Activated CD4-positive, alpha-beta T cell treated with anti-CD3 and anti-CD28 coated beads for 36 hours (primary cell): ENCODE measurements at regions not wholly inside any gene's neighbourhood (a gene's known extent, or its start where the extent isn't known, plus 50 kb on each side); places are given as distances from the start of the nearest gene placed in this dataset.

ENCODE experiments used
- ATAC-seq: fragments of 200-7000 bp; cut with Tn5 transposase; one replicate; pipeline ENCODE4 v1.10.0; 2021; ENCODE audit warnings: mild to moderate bottlenecking, moderate library complexity
- CTCF ChIA-PET: fragments of 350-600 bp; sonication (Branson Sonifier 250); formaldehyde crosslinking; loops from one replicate; lab custom pipeline; 2021; ENCODE audit warnings: antibody characterized with exemption; lab: Charles Lee
- POLR2A ChIA-PET: fragments of 350-600 bp; sonication (Branson Sonifier 250); formaldehyde crosslinking; loops from one replicate; lab custom pipeline; 2021; ENCODE audit warnings: antibody characterized with exemption, inconsistent platforms; lab: Charles Lee
- DNase-seq: peaks from one replicate; pipeline ENCODE4 v3.0.0-alpha.2; 2020
- H3K27ac Mint-ChIP-seq: one replicate; pipeline ENCODE4 v1.8.0; 2021; ENCODE audit warnings: mixed read lengths
- H3K27me3 Mint-ChIP-seq: one replicate; pipeline ENCODE4 v1.8.0; 2021; ENCODE audit warnings: mixed read lengths
- H3K36me3 Mint-ChIP-seq: one replicate; pipeline ENCODE4 v1.8.0; 2021; ENCODE audit warnings: low read depth, mixed read lengths
- H3K4me1 Mint-ChIP-seq: one replicate; pipeline ENCODE4 v1.8.0; 2021; ENCODE audit warnings: mixed read lengths
- H3K4me3 Mint-ChIP-seq: one replicate; pipeline ENCODE4 v1.8.0; 2021; ENCODE audit warnings: mild to moderate bottlenecking, moderate library complexity, mixed read lengths
- H3K9me3 Mint-ChIP-seq: one replicate; pipeline ENCODE4 v1.8.0; 2021; ENCODE audit warnings: low read depth, mixed read lengths
- intact Hi-C, 2 experiments: fragments of 100-400 bp; cut with DNase I in 1 of 2; cut with micrococcal nuclease in 1 of 2; formaldehyde crosslinking; loops; one replicate each; pipeline versions ENCODE4 v1.14.2 to v1.15.1; 2022 to 2024; cut with DNase I, micrococcal nuclease

DNA sequence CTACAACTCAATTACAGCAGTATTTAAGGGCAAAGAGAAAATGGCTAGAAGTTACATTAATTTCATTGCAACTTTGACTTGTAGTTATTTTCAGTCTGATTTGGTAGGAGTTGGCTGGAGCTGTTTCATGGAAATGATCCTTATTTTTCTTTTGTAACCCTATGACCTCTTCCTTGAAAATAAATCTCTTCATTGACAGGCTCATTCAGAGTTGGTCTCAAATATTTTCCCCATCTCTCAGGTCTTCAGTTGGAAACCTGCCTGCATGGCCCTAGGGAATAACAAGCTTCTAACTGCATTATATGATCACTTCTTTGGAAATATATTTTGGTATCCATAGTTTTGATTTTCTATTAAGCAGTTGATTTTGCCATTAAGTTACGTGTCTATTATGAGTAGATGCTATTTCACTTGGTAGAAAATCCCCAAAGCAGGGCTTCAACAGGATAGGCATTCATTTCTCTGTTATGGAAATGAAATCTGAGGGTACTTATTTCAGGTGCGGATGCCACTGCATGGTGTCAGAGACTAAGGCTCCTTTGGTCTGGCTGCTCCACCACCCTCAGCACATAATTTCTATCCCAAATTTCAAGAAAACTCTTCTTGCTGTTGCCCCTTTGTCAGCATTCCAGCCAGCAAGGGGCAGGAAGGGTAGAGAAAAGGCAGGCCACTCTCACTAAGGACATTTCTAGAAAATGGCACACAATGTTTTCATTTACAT lies 502.5 kb downstream of the SPRY1 start:
- Mint-ChIP-seq H3K4me3 (no peak overlapping the region), H3K9me3 (no peaks in the 10 kb centered on the region), H3K4me1 (no peaks in the 10 kb centered on the region), H3K27me3 (peaks cover 3% of the 10 kb centered on the region), H3K36me3 (no peaks in the 10 kb centered on the region), H3K27ac (no peak overlapping the region)
- no peak for ATAC-seq
- ChIA-PET POLR2A (no interaction called here), CTCF (interaction anchor here (0.6 kb wide), 1 partner anchor 52 kb away, joined by 3 read pairs; no protein-coding TSS in a partner anchor)
- intact Hi-C loops: no loop called here
- no peak for DNase-seq

DNA sequence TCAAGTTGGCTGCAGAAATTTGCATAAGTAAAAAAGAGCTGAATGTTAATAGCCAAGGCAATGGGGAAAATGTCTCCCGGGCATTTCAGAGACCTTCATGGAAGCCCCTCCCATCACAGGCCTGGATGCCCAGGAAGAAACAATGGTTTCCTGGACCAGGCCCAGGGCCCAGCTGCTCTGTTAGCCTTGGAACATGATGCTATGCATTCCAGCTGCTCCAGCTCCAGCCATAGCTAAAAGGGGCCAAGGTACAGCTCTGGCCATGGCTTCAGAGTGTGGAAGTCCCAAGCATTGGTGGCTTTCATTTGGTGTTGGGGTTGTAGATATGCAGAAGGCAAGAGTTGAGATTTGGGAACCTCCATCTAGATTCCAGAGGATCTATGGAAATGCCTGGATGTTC lies 508.3 kb downstream of the SPRY1 start:
- DNase-seq (no peak), ATAC-seq (no peak)
- ChIA-PET CTCF (no interaction called here), POLR2A (interaction anchor here (0.5 kb wide), 1 partner anchor 635 kb away, joined by 4 read pairs; no protein-coding TSS in a partner anchor)
- Mint-ChIP-seq H3K36me3 (no peaks in the 10 kb centered on the region), H3K9me3 (no peaks in the 10 kb centered on the region), H3K4me1 (no peaks in the 10 kb centered on the region), H3K27ac (no peak overlapping the region), H3K27me3 (no peaks in the 10 kb centered on the region), H3K4me3 (no peak overlapping the region)
- intact Hi-C loops: no loop called here

DNA sequence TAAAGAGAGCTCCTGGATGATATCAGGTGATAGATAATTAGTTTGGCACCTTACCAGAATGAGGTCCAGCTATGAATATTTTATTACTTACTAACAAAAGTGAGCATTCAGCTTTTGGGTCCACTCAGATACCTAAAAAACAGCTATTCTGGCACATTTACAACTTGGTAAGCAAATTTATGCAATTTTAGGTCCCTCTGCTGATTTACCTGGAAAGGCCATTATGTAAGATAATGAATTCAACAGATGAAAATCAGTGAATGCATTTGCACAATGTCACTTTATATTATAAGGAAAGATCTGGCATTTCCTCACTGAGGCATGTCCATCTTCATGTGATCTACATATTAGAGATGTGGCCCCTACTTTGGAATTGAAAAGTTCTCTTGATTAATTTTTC lies 517.0 kb downstream of the SPRY1 start:
- DNase-seq: no peak
- intact Hi-C loops: no loop called here
- Mint-ChIP-seq H3K36me3 (no peaks in the 10 kb centered on the region), H3K27me3 (no peaks in the 10 kb centered on the region), H3K4me3 (no peak overlapping the region), H3K4me1 (no peaks in the 10 kb centered on the region), H3K27ac (no peak overlapping the region), H3K9me3 (no peaks in the 10 kb centered on the region)
- ChIA-PET CTCF (interaction anchor here (0.6 to 0.7 kb wide), 3 partner anchors 24 to 172 kb away, joined by 3 to 4 read pairs (median 4); no protein-coding TSS in a partner anchor), POLR2A (no interaction called here)
- no peak for ATAC-seq

DNA sequence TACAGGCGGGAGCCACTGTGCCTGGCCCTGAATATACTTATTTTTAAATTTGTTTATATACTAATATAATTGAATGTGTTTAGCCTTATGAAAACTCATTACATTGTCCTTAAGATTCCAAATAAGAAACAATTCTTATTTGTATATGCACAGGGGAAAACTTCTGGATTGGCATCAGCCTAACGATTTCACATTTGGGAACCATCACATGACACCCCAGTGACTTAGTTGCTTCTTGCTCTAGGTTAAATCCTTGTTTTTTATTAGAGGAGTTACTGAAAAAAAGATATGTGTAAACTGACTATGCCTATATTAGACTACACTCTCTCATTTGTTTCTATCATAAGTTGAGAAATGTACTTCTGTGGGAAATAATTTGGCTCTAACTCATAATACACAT lies 520.2 kb downstream of the SPRY1 start:
- ChIA-PET CTCF (no interaction called here), POLR2A (no interaction called here)
- DNase-seq: no peak
- Mint-ChIP-seq H3K4me3 (no peak overlapping the region), H3K4me1 (no peaks in the 10 kb centered on the region), H3K27me3 (no peaks in the 10 kb centered on the region), H3K27ac (no peak overlapping the region), H3K36me3 (no peaks in the 10 kb centered on the region), H3K9me3 (no peaks in the 10 kb centered on the region)
- no peak for ATAC-seq
- intact Hi-C loops: no loop called here

DNA sequence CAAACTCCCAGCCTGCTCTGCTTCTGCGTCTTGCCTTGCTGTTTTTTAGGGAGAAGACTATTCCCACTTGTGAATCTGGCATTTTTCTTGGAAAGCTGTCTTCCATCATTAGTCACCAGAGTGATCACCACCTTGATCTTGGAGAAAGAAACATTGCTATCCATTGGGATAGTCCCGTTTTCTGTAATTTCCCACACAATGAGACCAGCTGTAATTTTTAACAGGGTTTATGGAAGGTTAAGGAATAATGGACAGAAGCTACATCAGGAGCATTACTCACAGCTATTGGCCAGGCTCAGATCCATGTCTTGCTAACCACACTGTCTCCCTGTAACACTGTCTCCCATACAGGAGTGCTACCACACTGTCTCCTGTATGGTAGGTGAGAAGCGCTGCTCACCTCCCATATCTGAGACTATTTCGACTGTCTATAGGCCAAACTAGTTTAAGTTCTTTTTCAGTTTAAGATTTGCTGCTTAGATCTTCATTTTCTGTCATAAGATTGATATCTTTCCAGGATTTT lies 523.0 kb downstream of the SPRY1 start:
- H3K27me3 Mint-ChIP-seq: peaks cover 2% of the 10 kb centered on the region
- intact Hi-C loops: no loop called here
- no peaks in the 10 kb centered on the region for H3K9me3 Mint-ChIP-seq
- ATAC-seq: no peak
- POLR2A ChIA-PET: no interaction called here
- CTCF ChIA-PET: no interaction called here
- no peak overlapping the region for H3K27ac Mint-ChIP-seq
- H3K36me3 Mint-ChIP-seq: no peaks in the 10 kb centered on the region
- no peak for DNase-seq
- H3K4me1 Mint-ChIP-seq: no peaks in the 10 kb centered on the region
- no peak overlapping the region for H3K4me3 Mint-ChIP-seq

DNA sequence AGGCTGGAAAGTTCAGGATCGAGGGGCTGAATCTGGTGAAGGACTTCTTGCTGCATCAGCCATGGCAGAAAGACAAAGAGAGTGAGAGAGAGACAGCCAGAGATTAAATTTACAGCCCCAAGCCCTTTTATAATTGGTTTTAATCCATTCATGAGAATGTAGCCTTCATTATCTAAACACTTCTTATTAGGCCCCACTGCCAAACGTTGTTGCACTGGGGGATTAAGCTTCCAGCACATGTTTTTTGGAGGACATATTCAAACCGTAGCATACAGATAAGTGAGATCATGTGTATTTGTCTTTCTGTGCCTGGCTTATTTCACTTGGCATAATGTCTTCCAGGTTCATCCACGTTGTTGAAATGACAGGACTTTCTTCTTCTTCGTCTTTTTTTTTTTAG lies 524.7 kb downstream of the SPRY1 start:
- ChIA-PET CTCF (no interaction called here), POLR2A (no interaction called here)
- ATAC-seq (no peak), DNase-seq (no peak)
- intact Hi-C loops: no loop called here
- Mint-ChIP-seq H3K9me3 (no peaks in the 10 kb centered on the region), H3K27me3 (peaks cover 3% of the 10 kb centered on the region), H3K27ac (no peak overlapping the region), H3K4me3 (no peak overlapping the region), H3K4me1 (no peaks in the 10 kb centered on the region), H3K36me3 (no peaks in the 10 kb centered on the region)

DNA sequence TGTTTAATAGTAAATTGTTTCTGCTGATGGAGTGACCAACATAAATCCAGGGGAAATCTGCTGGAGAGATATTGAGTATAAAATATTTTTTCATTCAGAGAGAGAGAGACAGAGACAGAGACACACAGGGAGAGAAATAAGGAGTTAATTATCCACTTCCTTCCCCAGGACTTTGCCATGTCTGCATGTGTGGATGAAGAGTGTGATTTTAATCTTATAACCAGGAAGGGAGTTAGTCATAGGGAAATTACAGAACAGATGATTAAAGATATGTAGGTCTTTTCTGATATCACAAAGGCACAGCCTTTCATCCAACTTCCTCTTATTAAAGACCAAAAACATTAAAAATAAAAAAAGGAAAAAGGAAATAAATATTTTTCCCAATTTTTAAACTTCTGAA lies 526.3 kb downstream of the SPRY1 start:
- no peak overlapping the region for H3K27ac Mint-ChIP-seq
- ATAC-seq (no peak), DNase-seq (no peak)
- no peaks in the 10 kb centered on the region for H3K4me1 Mint-ChIP-seq
- POLR2A ChIA-PET: no interaction called here
- H3K4me3 Mint-ChIP-seq: no peak overlapping the region
- H3K36me3 Mint-ChIP-seq: no peaks in the 10 kb centered on the region
- no peaks in the 10 kb centered on the region for H3K9me3 Mint-ChIP-seq
- CTCF ChIA-PET: no interaction called here
- peaks cover 3% of the 10 kb centered on the region for H3K27me3 Mint-ChIP-seq
- intact Hi-C loops: no loop called here

DNA sequence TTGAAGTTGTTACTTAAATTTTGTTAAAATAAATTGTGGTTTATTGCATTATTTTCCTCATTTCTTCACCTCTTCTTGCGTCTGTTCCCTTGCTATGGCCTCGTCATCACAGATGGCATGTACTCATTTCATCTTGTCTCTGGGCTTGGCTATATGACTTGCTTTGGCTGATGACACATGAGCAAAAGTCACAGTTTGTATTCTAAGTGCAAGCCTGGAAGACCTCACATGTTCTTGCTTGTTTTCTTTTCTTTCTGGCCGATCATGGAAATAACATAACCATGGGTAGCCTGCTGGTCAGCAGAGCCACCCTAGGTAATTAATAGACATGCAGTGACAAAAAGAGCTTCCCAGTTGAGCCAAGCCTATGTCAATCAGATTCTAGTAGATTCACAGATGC lies 527.9 kb downstream of the SPRY1 start:
- intact Hi-C loops: no loop called here
- DNase-seq (no peak), ATAC-seq (no peak)
- Mint-ChIP-seq H3K27ac (no peak overlapping the region), H3K9me3 (no peaks in the 10 kb centered on the region), H3K36me3 (no peaks in the 10 kb centered on the region), H3K4me3 (no peak overlapping the region), H3K4me1 (no peaks in the 10 kb centered on the region), H3K27me3 (peaks cover 3% of the 10 kb centered on the region)
- POLR2A ChIA-PET: no interaction called here
- CTCF ChIA-PET: no interaction called here

DNA sequence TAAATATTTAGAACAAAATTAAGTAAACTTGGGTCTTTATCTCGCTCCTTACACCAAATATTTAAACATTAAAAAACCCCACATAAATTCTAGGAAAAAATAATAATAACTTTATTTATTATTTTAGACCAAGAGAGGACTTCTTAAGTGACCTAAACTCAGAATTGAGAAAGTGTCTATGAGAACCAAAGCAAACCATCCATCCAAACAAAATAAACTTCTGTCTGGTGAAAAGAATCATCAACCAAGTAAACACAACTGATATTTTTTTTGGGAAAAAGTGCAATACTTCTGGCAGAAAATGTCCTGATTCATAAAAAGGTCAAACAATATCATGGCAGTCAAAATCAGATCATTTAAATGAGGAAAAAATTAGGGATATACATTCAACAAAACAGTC lies 533.0 kb downstream of the SPRY1 start:
- no peaks in the 10 kb centered on the region for H3K36me3 Mint-ChIP-seq

DNA sequence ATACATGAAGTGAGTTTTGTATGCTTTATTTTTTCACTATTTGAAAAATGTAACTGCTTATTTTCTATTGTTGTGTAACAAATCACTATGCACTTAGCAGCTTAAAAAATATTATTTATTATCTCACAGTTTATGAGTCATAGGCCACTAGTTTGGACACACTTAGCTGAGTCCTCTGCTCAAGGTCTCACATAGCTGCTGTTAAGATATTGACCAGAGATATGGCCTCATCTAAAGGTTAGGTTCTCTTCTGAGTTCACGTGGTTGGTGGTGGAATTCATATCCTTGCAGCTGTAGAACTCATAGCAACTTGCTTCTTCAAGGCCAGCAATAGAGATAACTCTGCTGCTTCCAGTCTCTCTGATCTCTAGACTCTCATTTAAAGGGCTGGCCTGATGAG lies 534.4 kb downstream of the SPRY1 start:
- ChIA-PET POLR2A (no interaction called here), CTCF (no interaction called here)
- no peak overlapping the region for H3K27ac Mint-ChIP-seq
- H3K9me3 Mint-ChIP-seq: no peaks in the 10 kb centered on the region
- DNase-seq (no peak), ATAC-seq (no peak)
- H3K36me3 Mint-ChIP-seq: no peaks in the 10 kb centered on the region
- H3K4me1 Mint-ChIP-seq: no peaks in the 10 kb centered on the region
- intact Hi-C loops: no loop called here
- no peak overlapping the region for H3K4me3 Mint-ChIP-seq
- no peaks in the 10 kb centered on the region for H3K27me3 Mint-ChIP-seq

More for the DNA sequence above, 533.0 kb downstream of the SPRY1 start:
- CTCF ChIA-PET: no interaction called here
- POLR2A ChIA-PET: no interaction called here
- H3K4me1 Mint-ChIP-seq: no peaks in the 10 kb centered on the region
- DNase-seq (no peak), ATAC-seq (no peak)
- H3K27me3 Mint-ChIP-seq: peaks cover 1% of the 10 kb centered on the region
- intact Hi-C loops: no loop called here
- no peak overlapping the region for H3K4me3 Mint-ChIP-seq
- no peak overlapping the region for H3K27ac Mint-ChIP-seq
- H3K9me3 Mint-ChIP-seq: no peaks in the 10 kb centered on the region

DNA sequence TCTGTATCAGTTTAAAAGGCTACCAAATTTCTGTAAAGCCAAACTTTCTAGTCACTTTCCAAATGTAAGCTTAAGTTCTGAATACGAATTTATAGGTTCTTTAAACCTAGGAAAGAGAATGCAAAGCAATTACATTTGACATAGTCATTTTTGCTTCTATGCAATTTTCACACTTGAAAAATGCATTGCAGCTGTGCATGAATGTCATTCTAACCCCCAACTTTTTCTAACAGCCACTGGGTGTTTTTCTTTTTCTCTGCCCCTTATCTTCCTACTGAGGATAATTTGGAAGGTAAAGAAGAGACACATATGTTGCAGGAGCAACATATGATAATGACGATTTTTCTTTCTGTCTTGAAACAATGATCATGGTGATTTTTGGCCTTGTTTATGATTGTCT lies 537.5 kb downstream of the SPRY1 start:
- POLR2A ChIA-PET: no interaction called here
- H3K4me3 Mint-ChIP-seq: no peak overlapping the region
- no peaks in the 10 kb centered on the region for H3K4me1 Mint-ChIP-seq
- H3K27me3 Mint-ChIP-seq: no peaks in the 10 kb centered on the region
- DNase-seq: no peak
- no peak overlapping the region for H3K27ac Mint-ChIP-seq
- no peaks in the 10 kb centered on the region for H3K36me3 Mint-ChIP-seq
- ATAC-seq: no peak
- H3K9me3 Mint-ChIP-seq: no peaks in the 10 kb centered on the region
- intact Hi-C loops: no loop called here
- CTCF ChIA-PET: no interaction called here

DNA sequence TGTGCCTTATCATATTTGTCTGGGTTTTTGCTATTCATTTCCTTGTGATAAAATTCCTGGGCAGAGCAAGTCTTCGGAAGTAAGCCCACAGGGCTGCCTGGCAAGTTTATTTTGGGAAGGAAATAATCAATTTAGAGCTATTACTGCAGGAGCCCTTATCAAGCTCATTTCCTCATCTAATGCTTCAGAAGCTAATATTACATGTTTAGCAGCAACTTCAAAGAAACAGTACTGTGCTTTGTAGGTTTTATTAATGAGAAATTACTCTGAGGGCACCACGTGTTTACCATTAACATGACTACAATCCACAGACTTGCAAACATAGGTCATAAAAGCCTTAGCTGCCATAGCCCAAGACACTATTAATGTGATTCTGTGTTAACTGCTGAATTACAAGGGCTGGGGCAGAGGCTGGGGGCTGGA lies 540.0 kb downstream of the SPRY1 start:
- no peak overlapping the region for H3K4me3 Mint-ChIP-seq
- no peaks in the 10 kb centered on the region for H3K36me3 Mint-ChIP-seq
- H3K9me3 Mint-ChIP-seq: no peaks in the 10 kb centered on the region
- ChIA-PET CTCF (no interaction called here), POLR2A (no interaction called here)
- intact Hi-C loops: no loop called here
- DNase-seq (no peak), ATAC-seq (no peak)
- no peak overlapping the region for H3K27ac Mint-ChIP-seq
- no peaks in the 10 kb centered on the region for H3K27me3 Mint-ChIP-seq
- no peaks in the 10 kb centered on the region for H3K4me1 Mint-ChIP-seq
